Adrenal gland (tissue), 9 donors: ENCODE measurements at regions not wholly inside any gene's neighbourhood (a gene's known extent, or its start where the extent isn't known, plus 50 kb on each side); places are given as distances from the start of the nearest gene placed in this dataset.

Experiments used
- DNase-seq, 7 donors: peaks; one replicate each; pipeline ENCODE4 v3.0.0-alpha.2; 2019 to 2020
- H3K27ac ChIP-seq, 5 donors: fragments of 200-600 bp; sonication (generic) in 4 of 5; 1 replicate in 3 of 5; 2 replicates in 2 of 5; pipeline versions ENCODE4 v1.5.1 to v1.8.0; 2016 to 2020; ENCODE audit warnings: mild to moderate bottlenecking in 1 of 5
- H3K27me3 ChIP-seq: fragments of 200-600 bp; 2 replicates; pipeline ENCODE4 v1.8.0; 2021
- H3K36me3 ChIP-seq, 2 donors: fragments of 200-600 bp; replicated peaks in 1 of 2; 1 replicate in 1 of 2; 2 replicates in 1 of 2; pipeline versions ENCODE4 v1.5.1 to v1.8.0; 2018 to 2022
- H3K4me1 ChIP-seq, 2 donors: fragments of 200-600 bp; replicated peaks in 1 of 2; 1 replicate in 1 of 2; 2 replicates in 1 of 2; pipeline versions ENCODE4 v1.5.1 to v1.8.0; 2018 to 2021
- H3K4me3 ChIP-seq, 4 donors: fragments of 200-600 bp; sonication (generic) in 3 of 4; one replicate each; pipeline ENCODE4 v1.5.1; 2016 to 2018
- H3K9me3 ChIP-seq, 3 donors: fragments of 200-600 bp; sonication (generic) in 1 of 3; replicated peaks in 1 of 3; 1 replicate in 2 of 3; 2 replicates in 1 of 3; pipeline versions ENCODE4 v1.5.1 to v1.8.0; 2016 to 2021
- POLR2A ChIP-seq, 2 donors: fragments of 450-650 bp; IDR thresholded peaks; one replicate each; pipeline ENCODE4 v1.6.1; 2017; ENCODE audit warnings: antibody characterized with exemption in 2 of 2, mild to moderate bottlenecking in 2 of 2, moderate library complexity in 1 of 2
- WGBS, 4 donors: extraction: QIAGEN DNeasy Blood & Tissue Kit in 2 of 4; methylation state at CpG; one replicate each; pipeline versions ENCODE4 v1.1.5 to v1.1.7; 2013 to 2017; 5-methylcytosine and 5-hydroxymethylcytosine counted together
- intact Hi-C, 2 donors: fragments of 100-400 bp; cut with DNase I; formaldehyde crosslinking; loops; one replicate each; pipeline versions ENCODE4 v1.14.1 to v1.15.0; 2022 to 2023
- TF ChIP-seq, protein P1 (sequence below), 6 experiments: fragments of 450-650 bp in 4 of 6; fragments of 200-600 bp in 2 of 6; sonication (generic) in 1 of 6; IDR thresholded peaks; 1 replicate in 5 of 6; 2 replicates in 1 of 6; pipeline versions ENCODE4 v1.5.1 to v1.8.0; 2016 to 2021; ENCODE audit warnings: antibody characterized with exemption in 6 of 6, mild to moderate bottlenecking in 2 of 6, moderate library complexity in 1 of 6
- donor health status: healthy with polysubstance abuse.
- donor health status: Bipolar disorder and iron deficiency.
- donor health status: DM: yes; HTN: yes; CAD: no.
- donor health status: DM: no; HTN: no; CAD: no.
- donor health status: DM: no; HTN: no; CAD: no.

- WGBS, 4 donors: 59 to 73% (median 66%) methylated on average over 3 of the region's 3 CpGs
- no peak overlapping the region for H3K4me3 ChIP-seq
- TF ChIP-seq POLR2A (IDR thresholded peaks at IDR 0.05): no peak
- TF ChIP-seq, protein P1, sequence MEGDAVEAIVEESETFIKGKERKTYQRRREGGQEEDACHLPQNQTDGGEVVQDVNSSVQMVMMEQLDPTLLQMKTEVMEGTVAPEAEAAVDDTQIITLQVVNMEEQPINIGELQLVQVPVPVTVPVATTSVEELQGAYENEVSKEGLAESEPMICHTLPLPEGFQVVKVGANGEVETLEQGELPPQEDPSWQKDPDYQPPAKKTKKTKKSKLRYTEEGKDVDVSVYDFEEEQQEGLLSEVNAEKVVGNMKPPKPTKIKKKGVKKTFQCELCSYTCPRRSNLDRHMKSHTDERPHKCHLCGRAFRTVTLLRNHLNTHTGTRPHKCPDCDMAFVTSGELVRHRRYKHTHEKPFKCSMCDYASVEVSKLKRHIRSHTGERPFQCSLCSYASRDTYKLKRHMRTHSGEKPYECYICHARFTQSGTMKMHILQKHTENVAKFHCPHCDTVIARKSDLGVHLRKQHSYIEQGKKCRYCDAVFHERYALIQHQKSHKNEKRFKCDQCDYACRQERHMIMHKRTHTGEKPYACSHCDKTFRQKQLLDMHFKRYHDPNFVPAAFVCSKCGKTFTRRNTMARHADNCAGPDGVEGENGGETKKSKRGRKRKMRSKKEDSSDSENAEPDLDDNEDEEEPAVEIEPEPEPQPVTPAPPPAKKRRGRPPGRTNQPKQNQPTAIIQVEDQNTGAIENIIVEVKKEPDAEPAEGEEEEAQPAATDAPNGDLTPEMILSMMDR (IDR thresholded peaks at IDR 0.05): no peak
- H3K36me3 ChIP-seq: no peaks in the 10 kb centered on the region
- H3K27ac ChIP-seq: no peak overlapping the region
- intact Hi-C loops: no loop called here
- H3K9me3 ChIP-seq: peaks cover 0 to 4% (median 0%) of the 10 kb centered on the region in 3 donors
- no peaks in the 10 kb centered on the region for H3K4me1 ChIP-seq
- no peak for DNase-seq
- H3K27me3 ChIP-seq: no peaks in the 10 kb centered on the region
These were observed 724.2 kb downstream of the GATA3 start for GRCh38 chr10:8778713-8779112.

DNA sequence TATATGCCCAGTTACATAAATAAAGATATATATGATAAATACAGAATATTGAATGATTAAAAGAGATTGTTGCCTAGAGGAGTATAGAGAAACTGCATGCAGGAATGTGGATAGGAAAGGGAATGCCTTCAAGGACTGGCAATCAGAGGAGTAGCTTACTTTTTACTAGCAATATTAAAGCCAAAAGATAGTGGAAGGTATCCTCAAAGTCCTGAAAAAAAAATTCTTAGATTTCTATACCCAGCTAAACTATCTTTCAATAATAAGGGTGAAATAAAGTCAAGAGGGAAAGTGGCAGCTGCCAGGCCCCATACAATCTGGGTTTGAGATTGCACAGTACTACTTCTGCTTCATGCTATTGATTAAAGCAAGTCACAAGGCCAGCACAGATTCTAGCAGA, 733.2 kb downstream of the GATA3 start:
- TF ChIP-seq POLR2A (IDR thresholded peaks at IDR 0.05): no peak
- TF ChIP-seq, protein P1 (IDR thresholded peaks at IDR 0.05): no peak
- DNase-seq: no peak
- intact Hi-C loops: no loop called here

GRCh38 chr10:8790390-8790789, 735.9 kb downstream of the GATA3 start:
- 57 to 74% (median 69%) methylated on average over 1 of the region's 1 CpG for WGBS, 4 donors
- DNase-seq: no peak
- no peak overlapping the region for H3K27ac ChIP-seq
- no peaks in the 10 kb centered on the region for H3K4me1 ChIP-seq
- TF ChIP-seq, protein P1 (IDR thresholded peaks at IDR 0.05): no peak
- no peak for TF ChIP-seq POLR2A (IDR thresholded peaks at IDR 0.05)
- H3K9me3 ChIP-seq: no peaks in the 10 kb centered on the region
- no peaks in the 10 kb centered on the region for H3K36me3 ChIP-seq
- H3K27me3 ChIP-seq: no peaks in the 10 kb centered on the region
- no peak overlapping the region for H3K4me3 ChIP-seq
- intact Hi-C loops: no loop called here

More for the DNA sequence above, 733.2 kb downstream of the GATA3 start:
- Histone ChIP-seq H3K36me3 (no peaks in the 10 kb centered on the region), H3K27ac (no peak overlapping the region), H3K27me3 (no peaks in the 10 kb centered on the region), H3K9me3 (no peaks in the 10 kb centered on the region), H3K4me1 (no peaks in the 10 kb centered on the region), H3K4me3 (no peak overlapping the region)

- H3K27me3 ChIP-seq: no peaks in the 10 kb centered on the region
- no peaks in the 10 kb centered on the region for H3K4me1 ChIP-seq
- TF ChIP-seq, protein P1 (IDR thresholded peaks at IDR 0.05): no peak
- no peak for TF ChIP-seq POLR2A (IDR thresholded peaks at IDR 0.05)
- 89 to 94% (median 93%) methylated on average over 2 of the region's 2 CpGs for WGBS, 4 donors
- intact Hi-C loops: no loop called here
- no peak overlapping the region for H3K4me3 ChIP-seq
- no peak for DNase-seq
- H3K36me3 ChIP-seq: no peaks in the 10 kb centered on the region
- H3K9me3 ChIP-seq: no peaks in the 10 kb centered on the region
- H3K27ac ChIP-seq: no peak overlapping the region
These were observed 740.4 kb downstream of the GATA3 start for GRCh38 chr10:8794860-8795259.
